ENCODE measurements at regions not wholly inside any gene's neighbourhood (a gene's known extent, or its start where the extent isn't known, plus 50 kb on each side); places are given as distances from the start of the nearest gene placed in this dataset.

DNA sequence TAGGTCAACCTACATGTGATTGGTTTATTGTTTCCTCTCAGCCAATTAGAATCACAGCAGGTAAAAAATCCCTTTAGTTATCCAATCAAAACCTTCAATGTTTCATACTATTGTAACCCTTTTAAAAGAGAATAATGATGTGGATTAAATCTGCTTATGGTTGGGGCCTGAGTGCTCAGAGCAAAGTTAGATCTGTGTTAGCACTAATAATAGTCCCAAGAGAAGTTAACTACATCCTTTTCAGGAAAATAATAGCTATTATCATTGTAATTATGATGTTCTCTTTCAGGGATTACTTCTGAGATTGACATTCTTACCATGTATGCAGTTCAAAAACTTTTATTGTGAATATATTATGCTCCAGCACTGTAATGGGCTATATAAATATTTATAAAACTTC is 262.6 kb upstream of the ARX start:
- TF ChIP-seq, protein P1, sequence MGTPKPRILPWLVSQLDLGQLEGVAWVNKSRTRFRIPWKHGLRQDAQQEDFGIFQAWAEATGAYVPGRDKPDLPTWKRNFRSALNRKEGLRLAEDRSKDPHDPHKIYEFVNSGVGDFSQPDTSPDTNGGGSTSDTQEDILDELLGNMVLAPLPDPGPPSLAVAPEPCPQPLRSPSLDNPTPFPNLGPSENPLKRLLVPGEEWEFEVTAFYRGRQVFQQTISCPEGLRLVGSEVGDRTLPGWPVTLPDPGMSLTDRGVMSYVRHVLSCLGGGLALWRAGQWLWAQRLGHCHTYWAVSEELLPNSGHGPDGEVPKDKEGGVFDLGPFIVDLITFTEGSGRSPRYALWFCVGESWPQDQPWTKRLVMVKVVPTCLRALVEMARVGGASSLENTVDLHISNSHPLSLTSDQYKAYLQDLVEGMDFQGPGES (IDR thresholded peaks at IDR 0.05; ENCODE audit: low read depth, low read length): no peak
- TF ChIP-seq EP300 (IDR thresholded peaks at IDR 0.05; ENCODE audit: borderline replicate concordance in 1 of 2, low read depth in 1 of 2, low read length in 1 of 2) (no peak), FOXM1 (IDR thresholded peaks at IDR 0.05; ENCODE audit: low read depth) (no peak), ELF1 (IDR thresholded peaks at IDR 0.05) (no peak), FOSL2 (IDR thresholded peaks at IDR 0.05; ENCODE audit: borderline replicate concordance, low read depth) (no peak), SIN3A (IDR thresholded peaks at IDR 0.05; ENCODE audit: borderline replicate concordance, low read depth, low read length) (no peak), GABPA (IDR thresholded peaks at IDR 0.05; ENCODE audit: low read depth) (no peak), MEF2A (IDR thresholded peaks at IDR 0.05; ENCODE audit: borderline replicate concordance, low read depth) (no peak), TEAD4 (IDR thresholded peaks at IDR 0.05; ENCODE audit: borderline replicate concordance, insufficient read depth) (no peak), RFX5 (IDR thresholded peaks at IDR 0.05; ENCODE audit: low read length) (no peak), TCF12 (IDR thresholded peaks at IDR 0.05) (no peak)
- TF ChIP-seq, protein P2, sequence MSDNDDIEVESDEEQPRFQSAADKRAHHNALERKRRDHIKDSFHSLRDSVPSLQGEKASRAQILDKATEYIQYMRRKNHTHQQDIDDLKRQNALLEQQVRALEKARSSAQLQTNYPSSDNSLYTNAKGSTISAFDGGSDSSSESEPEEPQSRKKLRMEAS (IDR thresholded peaks at IDR 0.05; ENCODE audit: low read depth): no peak
- TF ChIP-seq, protein P3, sequence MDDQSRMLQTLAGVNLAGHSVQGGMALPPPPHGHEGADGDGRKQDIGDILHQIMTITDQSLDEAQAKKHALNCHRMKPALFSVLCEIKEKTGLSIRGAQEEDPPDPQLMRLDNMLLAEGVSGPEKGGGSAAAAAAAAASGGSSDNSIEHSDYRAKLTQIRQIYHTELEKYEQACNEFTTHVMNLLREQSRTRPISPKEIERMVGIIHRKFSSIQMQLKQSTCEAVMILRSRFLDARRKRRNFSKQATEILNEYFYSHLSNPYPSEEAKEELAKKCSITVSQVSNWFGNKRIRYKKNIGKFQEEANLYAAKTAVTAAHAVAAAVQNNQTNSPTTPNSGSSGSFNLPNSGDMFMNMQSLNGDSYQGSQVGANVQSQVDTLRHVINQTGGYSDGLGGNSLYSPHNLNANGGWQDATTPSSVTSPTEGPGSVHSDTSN (IDR thresholded peaks at IDR 0.05): no peak
- TF ChIP-seq, protein P4, sequence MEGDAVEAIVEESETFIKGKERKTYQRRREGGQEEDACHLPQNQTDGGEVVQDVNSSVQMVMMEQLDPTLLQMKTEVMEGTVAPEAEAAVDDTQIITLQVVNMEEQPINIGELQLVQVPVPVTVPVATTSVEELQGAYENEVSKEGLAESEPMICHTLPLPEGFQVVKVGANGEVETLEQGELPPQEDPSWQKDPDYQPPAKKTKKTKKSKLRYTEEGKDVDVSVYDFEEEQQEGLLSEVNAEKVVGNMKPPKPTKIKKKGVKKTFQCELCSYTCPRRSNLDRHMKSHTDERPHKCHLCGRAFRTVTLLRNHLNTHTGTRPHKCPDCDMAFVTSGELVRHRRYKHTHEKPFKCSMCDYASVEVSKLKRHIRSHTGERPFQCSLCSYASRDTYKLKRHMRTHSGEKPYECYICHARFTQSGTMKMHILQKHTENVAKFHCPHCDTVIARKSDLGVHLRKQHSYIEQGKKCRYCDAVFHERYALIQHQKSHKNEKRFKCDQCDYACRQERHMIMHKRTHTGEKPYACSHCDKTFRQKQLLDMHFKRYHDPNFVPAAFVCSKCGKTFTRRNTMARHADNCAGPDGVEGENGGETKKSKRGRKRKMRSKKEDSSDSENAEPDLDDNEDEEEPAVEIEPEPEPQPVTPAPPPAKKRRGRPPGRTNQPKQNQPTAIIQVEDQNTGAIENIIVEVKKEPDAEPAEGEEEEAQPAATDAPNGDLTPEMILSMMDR (IDR thresholded peaks at IDR 0.05): no peak
- no peaks in the 10 kb centered on the region for H3K9me3 ChIP-seq
- ChIA-PET POLR2A (no interaction called here), CTCF (no interaction called here)
- no peaks in the 10 kb centered on the region for H4K20me1 ChIP-seq (ENCODE audit: insufficient read depth)
- H3K4me3 ChIP-seq (ENCODE audit: low read depth in 2 of 2, low read length in 1 of 2): no peak overlapping the region
- no peaks in the 10 kb centered on the region for H3K27me3 ChIP-seq (ENCODE audit: insufficient read depth)
- no peak overlapping the region for H3K9ac ChIP-seq
- H3K9me2 ChIP-seq: no peaks in the 10 kb centered on the region
- no peak overlapping the region for H3K4me2 ChIP-seq
- H3F3A ChIP-seq (replicated peaks; ENCODE audit: insufficient read depth): no peaks in the 10 kb centered on the region
- no peak overlapping the region for H3K27ac ChIP-seq (ENCODE audit: low read depth in 2 of 2, low read length in 1 of 2)
- H2AFZ ChIP-seq (ENCODE audit: low read depth): no peak overlapping the region
- H3K36me3 ChIP-seq (replicated peaks in 1 of 2; ENCODE audit: control insufficient read depth in 1 of 2, insufficient read depth in 2 of 2, low read length in 1 of 2): no peaks in the 10 kb centered on the region
- no peak for DNase-seq
- H3K79me2 ChIP-seq (ENCODE audit: insufficient read depth): no peaks in the 10 kb centered on the region
- no peaks in the 10 kb centered on the region for H3K4me1 ChIP-seq (ENCODE audit: control insufficient read depth in 1 of 2, insufficient read depth in 2 of 2, low read depth in 1 of 2, low read length in 1 of 2)

DNA sequence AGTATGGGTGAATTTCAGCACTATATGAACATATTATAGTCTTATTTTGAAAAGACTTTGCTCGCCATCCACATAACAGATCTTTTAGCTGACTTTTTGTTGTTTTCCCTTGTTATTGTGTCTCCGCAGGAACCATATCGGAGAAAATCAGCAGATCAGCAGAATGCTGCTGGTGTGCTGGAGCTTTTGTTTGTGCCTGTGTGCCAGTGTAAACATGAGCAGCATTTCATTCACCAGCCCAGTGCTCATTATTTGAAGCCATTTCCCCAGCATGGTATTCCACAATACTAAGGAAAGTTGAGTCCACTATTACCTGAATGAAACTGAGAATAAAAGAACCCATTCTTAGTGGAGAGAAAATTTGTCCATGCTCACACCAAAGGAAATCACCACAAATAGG is 261.8 kb upstream of the ARX start:
- no peak overlapping the region for H3K9ac ChIP-seq
- no peak overlapping the region for H3K4me2 ChIP-seq
- H3K79me2 ChIP-seq (ENCODE audit: insufficient read depth): no peaks in the 10 kb centered on the region
- ChIA-PET POLR2A (no interaction called here), CTCF (no interaction called here)
- no peak overlapping the region for H2AFZ ChIP-seq (ENCODE audit: low read depth)
- H3K27me3 ChIP-seq (ENCODE audit: insufficient read depth): no peaks in the 10 kb centered on the region
- no peaks in the 10 kb centered on the region for H3K9me3 ChIP-seq
- no peaks in the 10 kb centered on the region for H4K20me1 ChIP-seq (ENCODE audit: insufficient read depth)
- no peak overlapping the region for H3K4me3 ChIP-seq (ENCODE audit: low read depth in 2 of 2, low read length in 1 of 2)
- no peaks in the 10 kb centered on the region for H3K36me3 ChIP-seq (replicated peaks in 1 of 2; ENCODE audit: control insufficient read depth in 1 of 2, insufficient read depth in 2 of 2, low read length in 1 of 2)
- H3F3A ChIP-seq (replicated peaks; ENCODE audit: insufficient read depth): no peaks in the 10 kb centered on the region
- H3K4me1 ChIP-seq (ENCODE audit: control insufficient read depth in 1 of 2, insufficient read depth in 2 of 2, low read depth in 1 of 2, low read length in 1 of 2): no peaks in the 10 kb centered on the region
- WGBS (ENCODE audit: low lambda C conversion rate): 33% methylated on average over 3 of the region's 3 CpGs
- no peak overlapping the region for H3K27ac ChIP-seq (ENCODE audit: low read depth in 2 of 2, low read length in 1 of 2)
- no peaks in the 10 kb centered on the region for H3K9me2 ChIP-seq
- DNase-seq: no peak
- TF ChIP-seq GATA2 (CRISPR knock-in tag; IDR thresholded peaks at IDR 0.05) (no peak), JUND (IDR thresholded peaks at IDR 0.05) (no peak), EZH2phosphoT487 (IDR thresholded peaks at IDR 0.05; ENCODE audit: borderline replicate concordance, low read depth) (no peak), FOXJ3 (CRISPR knock-in tag; IDR thresholded peaks at IDR 0.05) (no peak), TEAD4 (IDR thresholded peaks at IDR 0.05; ENCODE audit: borderline replicate concordance, insufficient read depth) (no peak), FOSL2 (IDR thresholded peaks at IDR 0.05; ENCODE audit: borderline replicate concordance, low read depth) (no peak), EP300 (IDR thresholded peaks at IDR 0.05; ENCODE audit: borderline replicate concordance in 1 of 2, low read depth in 1 of 2, low read length in 1 of 2) (no peak), RFX5 (IDR thresholded peaks at IDR 0.05; ENCODE audit: low read length) (no peak), FOXM1 (IDR thresholded peaks at IDR 0.05; ENCODE audit: low read depth) (no peak), ELF1 (IDR thresholded peaks at IDR 0.05) (no peak), TCF12 (IDR thresholded peaks at IDR 0.05) (no peak)
- TF ChIP-seq, protein P4 (IDR thresholded peaks at IDR 0.05): no peak
- TF ChIP-seq, protein P5, sequence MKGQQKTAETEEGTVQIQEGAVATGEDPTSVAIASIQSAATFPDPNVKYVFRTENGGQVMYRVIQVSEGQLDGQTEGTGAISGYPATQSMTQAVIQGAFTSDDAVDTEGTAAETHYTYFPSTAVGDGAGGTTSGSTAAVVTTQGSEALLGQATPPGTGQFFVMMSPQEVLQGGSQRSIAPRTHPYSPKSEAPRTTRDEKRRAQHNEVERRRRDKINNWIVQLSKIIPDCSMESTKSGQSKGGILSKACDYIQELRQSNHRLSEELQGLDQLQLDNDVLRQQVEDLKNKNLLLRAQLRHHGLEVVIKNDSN (IDR thresholded peaks at IDR 0.05; ENCODE audit: borderline replicate concordance, low read depth): no peak
- TF ChIP-seq, protein P6, sequence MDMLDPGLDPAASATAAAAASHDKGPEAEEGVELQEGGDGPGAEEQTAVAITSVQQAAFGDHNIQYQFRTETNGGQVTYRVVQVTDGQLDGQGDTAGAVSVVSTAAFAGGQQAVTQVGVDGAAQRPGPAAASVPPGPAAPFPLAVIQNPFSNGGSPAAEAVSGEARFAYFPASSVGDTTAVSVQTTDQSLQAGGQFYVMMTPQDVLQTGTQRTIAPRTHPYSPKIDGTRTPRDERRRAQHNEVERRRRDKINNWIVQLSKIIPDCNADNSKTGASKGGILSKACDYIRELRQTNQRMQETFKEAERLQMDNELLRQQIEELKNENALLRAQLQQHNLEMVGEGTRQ (IDR thresholded peaks at IDR 0.05; ENCODE audit: borderline replicate concordance, low read depth, low read length): no peak
